ENCODE measurements at regions not wholly inside any gene's neighbourhood (a gene's known extent, or its start where the extent isn't known, plus 50 kb on each side); places are given as distances from the start of the nearest gene placed in this dataset.

DNA sequence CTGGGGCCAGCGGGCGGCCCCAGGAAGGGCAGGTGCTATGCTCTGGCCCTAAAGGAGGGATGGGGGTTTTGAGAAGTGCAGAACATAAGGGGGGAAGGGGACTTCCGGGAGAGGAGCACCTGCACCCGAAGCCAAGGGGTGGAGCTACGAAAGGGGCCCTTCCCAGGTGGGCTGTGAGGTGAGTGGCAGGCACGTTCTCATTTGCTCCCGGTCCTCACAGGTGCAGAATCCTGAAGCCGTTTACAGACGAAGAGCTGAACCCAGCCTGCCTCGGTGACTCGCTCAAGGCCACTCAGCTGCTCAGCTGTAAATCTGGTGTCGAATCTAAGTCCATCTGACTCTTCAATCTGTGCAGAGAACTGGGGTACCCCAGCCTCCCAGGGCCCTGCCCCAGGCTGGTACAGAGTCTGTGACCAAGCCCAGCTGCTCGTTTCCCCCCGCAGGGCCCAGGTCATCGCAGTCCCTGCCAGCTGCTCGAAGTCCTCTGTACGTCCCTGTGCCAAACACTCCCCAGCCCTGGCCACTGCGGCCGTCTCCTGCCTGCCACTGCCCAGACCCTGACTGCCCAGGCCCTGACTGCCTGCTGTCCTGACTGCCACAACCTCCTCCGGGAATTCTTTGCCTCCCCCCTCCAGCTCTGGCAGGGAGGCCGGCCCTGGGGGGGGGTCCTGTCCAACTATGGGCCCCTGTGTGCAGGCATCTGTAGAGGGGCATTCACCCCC, 53.8 kb upstream of the RXRA start:
- DNase-seq (ENCODE audit: low read depth in 2 of 2), result no peak

DNA sequence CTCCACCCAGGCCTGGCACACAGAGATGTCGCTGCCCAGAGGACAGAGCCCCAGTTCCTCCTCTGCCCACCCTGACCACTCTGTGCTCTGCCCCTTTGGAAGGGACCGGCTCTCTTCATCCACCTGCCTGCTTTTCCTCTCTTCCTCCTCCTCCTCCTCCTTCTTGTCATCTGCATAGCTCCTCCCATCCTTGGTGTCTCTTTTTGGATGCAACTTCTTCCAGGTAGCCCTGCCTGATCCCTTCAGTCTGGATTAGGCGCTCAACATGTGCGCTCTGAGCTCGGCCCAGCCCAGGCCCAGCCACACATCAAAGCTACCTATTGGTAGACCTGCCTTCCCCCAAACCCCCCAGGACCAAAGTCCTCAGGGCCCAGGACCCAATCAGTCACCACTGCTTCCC, 52.6 kb upstream of the RXRA start:
- no peak for DNase-seq (ENCODE audit: low read depth in 2 of 2)

DNA sequence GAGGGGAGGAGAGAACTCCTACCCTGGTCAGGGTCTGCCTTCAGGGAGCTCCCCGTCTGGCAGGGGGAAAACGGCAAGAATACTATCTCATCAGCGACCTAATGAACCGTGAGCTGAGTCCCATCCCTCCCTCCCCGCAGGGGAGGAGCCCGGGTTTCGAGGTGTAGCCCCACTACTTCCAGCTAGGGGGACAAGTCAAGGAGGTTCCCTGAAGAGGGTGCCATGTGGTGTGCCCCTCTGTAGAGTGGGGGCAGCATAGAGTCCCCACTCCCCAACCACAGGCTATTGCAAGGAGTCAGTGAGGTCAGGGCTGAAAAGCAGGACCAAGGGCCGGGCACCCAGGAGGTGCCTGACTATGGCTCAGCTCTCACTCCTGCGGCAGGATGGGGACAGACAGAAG, 50.9 kb upstream of the RXRA start:
- DNase-seq (ENCODE audit: low read depth in 2 of 2), result no peak

DNA sequence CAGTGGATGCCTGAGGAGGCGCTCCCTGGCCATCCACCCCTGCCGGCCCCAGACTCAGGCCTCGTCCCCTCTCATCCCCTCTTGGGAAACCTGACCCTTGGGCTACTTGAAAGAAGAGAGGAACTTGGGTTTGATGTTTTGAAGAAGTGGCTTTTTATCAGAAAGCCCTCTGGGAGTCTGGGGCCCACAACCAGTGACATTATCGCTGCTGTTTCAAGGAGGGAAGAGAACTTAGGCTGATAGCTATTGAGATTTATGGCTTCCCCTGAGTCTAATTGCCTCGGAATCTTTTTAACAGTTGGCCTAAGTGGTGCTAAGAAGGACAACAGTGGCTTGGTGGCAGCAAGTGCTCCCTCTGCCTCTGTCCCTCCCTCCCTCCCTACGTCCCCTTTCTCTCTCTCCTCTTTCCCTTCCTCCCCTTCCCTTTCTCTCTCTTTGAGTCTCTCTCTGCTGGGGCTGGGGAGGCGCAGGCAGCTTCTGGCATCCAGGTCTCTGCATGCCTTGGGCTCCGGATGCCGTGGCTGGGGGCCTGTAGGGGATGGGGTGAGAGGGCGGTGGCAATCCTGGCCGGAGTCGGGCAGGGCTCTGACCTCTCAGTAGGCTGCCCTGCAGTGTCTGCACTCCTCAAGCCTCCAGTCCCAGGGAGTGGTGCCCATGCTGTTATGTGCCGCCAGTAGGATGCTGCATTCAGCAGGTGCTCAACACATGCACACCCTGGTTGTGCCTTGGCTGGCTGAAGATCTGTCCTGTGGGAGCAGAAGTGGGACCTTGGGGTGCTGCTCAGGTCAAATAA, 49.6 kb upstream of the RXRA start:
- DNase-seq (ENCODE audit: low read depth in 2 of 2), result no peak
